ENCODE measurements at regions not wholly inside any gene's neighbourhood (a gene's known extent, or its start where the extent isn't known, plus 50 kb on each side); places are given as distances from the start of the nearest gene placed in this dataset.

- peaks cover 4% of the 10 kb centered on the region for H3K27me3 ChIP-seq (replicated peaks; ENCODE audit: insufficient read depth)
- no peak overlapping the region for H3K4me3 ChIP-seq
- 55% methylated on average over 23 of the region's 31 CpGs for WGBS
- DNase-seq (ENCODE audit: low spot score): no peak
- H3K4me1 ChIP-seq (replicated peaks): no peaks in the 10 kb centered on the region
- intact Hi-C loops (cut with DNase I): no loop called here
- TF ChIP-seq CTCF (IDR thresholded peaks at IDR 0.05) (no peak), POLR2A (IDR thresholded peaks at IDR 0.05) (no peak), POLR2AphosphoS5 (IDR thresholded peaks at IDR 0.05) (no peak)
- no peak overlapping the region for H3K27ac ChIP-seq
- no peaks in the 10 kb centered on the region for H3K9me3 ChIP-seq
- H3K36me3 ChIP-seq: no peaks in the 10 kb centered on the region
These were observed 80.4 kb downstream of the ENGASE start for GRCh38 chr17:79154951-79155585.

- Histone ChIP-seq H3K27ac (no peak overlapping the region), H3K4me1 (replicated peaks) (no peaks in the 10 kb centered on the region), H3K36me3 (no peaks in the 10 kb centered on the region), H3K27me3 (replicated peaks; ENCODE audit: insufficient read depth) (peaks cover 4% of the 10 kb centered on the region), H3K9me3 (no peaks in the 10 kb centered on the region), H3K4me3 (no peak overlapping the region)
- intact Hi-C loops (cut with DNase I): no loop called here
- TF ChIP-seq CTCF (IDR thresholded peaks at IDR 0.05): no peak
- no peak for TF ChIP-seq POLR2AphosphoS5 (IDR thresholded peaks at IDR 0.05)
- TF ChIP-seq POLR2A (IDR thresholded peaks at IDR 0.05): no peak
- 49% methylated on average over 14 of the region's 14 CpGs for whole genome bisulfite sequencing
- DNase-seq (ENCODE audit: low spot score): no peak
These were observed 79.8 kb downstream of the ENGASE start for GRCh38 chr17:79154446-79154845.

GRCh38 chr17:79153367-79154130 lies 78.9 kb downstream of the ENGASE start:
- WGBS: 52% methylated on average over 14 of the region's 14 CpGs
- no peak for TF ChIP-seq CTCF (IDR thresholded peaks at IDR 0.05)
- TF ChIP-seq POLR2AphosphoS5 (IDR thresholded peaks at IDR 0.05): no peak
- no peak for TF ChIP-seq POLR2A (IDR thresholded peaks at IDR 0.05)
- no peaks in the 10 kb centered on the region for H3K9me3 ChIP-seq
- H3K27ac ChIP-seq: no peak overlapping the region
- no peaks in the 10 kb centered on the region for H3K36me3 ChIP-seq
- no peak overlapping the region for H3K4me3 ChIP-seq
- no peak for DNase-seq (ENCODE audit: low spot score)
- intact Hi-C loops (cut with DNase I): no loop called here
- H3K27me3 ChIP-seq (replicated peaks; ENCODE audit: insufficient read depth): peaks cover 4% of the 10 kb centered on the region
- H3K4me1 ChIP-seq (replicated peaks): no peaks in the 10 kb centered on the region

- Histone ChIP-seq H3K27me3 (replicated peaks; ENCODE audit: insufficient read depth) (peaks cover 2% of the 10 kb centered on the region), H3K4me3 (no peak overlapping the region), H3K4me1 (replicated peaks) (no peaks in the 10 kb centered on the region), H3K9me3 (no peaks in the 10 kb centered on the region), H3K36me3 (no peaks in the 10 kb centered on the region), H3K27ac (no peak overlapping the region)
- no peak for DNase-seq (ENCODE audit: low spot score)
- WGBS: 46% methylated on average over 16 of the region's 16 CpGs
- intact Hi-C loops (cut with DNase I): no loop called here
- TF ChIP-seq POLR2AphosphoS5 (IDR thresholded peaks at IDR 0.05) (no peak), POLR2A (IDR thresholded peaks at IDR 0.05) (no peak), CTCF (IDR thresholded peaks at IDR 0.05) (no peak)
These were observed 78.0 kb downstream of the ENGASE start for GRCh38 chr17:79152636-79153035.

- no peaks in the 10 kb centered on the region for H3K4me1 ChIP-seq (replicated peaks)
- no peak for TF ChIP-seq POLR2AphosphoS5 (IDR thresholded peaks at IDR 0.05)
- no peak for TF ChIP-seq POLR2A (IDR thresholded peaks at IDR 0.05)
- TF ChIP-seq CTCF (IDR thresholded peaks at IDR 0.05): no peak
- H3K27ac ChIP-seq: no peak overlapping the region
- no peak for DNase-seq (ENCODE audit: low spot score)
- intact Hi-C loops (cut with DNase I): no loop called here
- no peaks in the 10 kb centered on the region for H3K27me3 ChIP-seq (replicated peaks; ENCODE audit: insufficient read depth)
- H3K4me3 ChIP-seq: no peak overlapping the region
- no peaks in the 10 kb centered on the region for H3K9me3 ChIP-seq
- WGBS: 40% methylated on average over 13 of the region's 13 CpGs
- H3K36me3 ChIP-seq: no peaks in the 10 kb centered on the region
These were observed 77.5 kb downstream of the ENGASE start for GRCh38 chr17:79152110-79152509.

All from prostate gland (tissue), 2 donors.